ENCODE measurements at regions not wholly inside any gene's neighbourhood (a gene's known extent, or its start where the extent isn't known, plus 50 kb on each side); places are given as distances from the start of the nearest gene placed in this dataset.

DNA sequence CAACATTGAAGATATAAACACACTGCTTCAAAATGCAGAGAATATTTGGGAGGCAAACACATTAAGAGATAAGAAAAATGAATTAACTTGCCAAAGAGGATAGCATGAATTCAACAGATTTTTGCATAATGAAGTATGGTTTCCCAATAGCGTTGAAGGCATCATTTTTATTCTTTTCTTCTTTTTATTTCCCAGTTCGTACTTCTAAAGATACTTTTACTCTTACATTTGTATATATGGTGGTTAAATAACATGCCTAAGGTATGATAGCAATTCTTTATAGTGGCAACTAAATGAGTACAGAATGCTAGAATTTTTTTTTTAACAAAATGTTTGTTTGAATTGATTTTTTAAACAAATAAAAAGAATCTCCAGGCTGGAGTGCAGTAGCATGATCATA lies 473.4 kb upstream of the MARCKS start:
- no peaks in the 10 kb centered on the region for H3K9me2 ChIP-seq (ENCODE audit: low read depth, low read length)
- no peaks in the 10 kb centered on the region for H3K9me3 ChIP-seq (ENCODE audit: low read length)
- H3K36me3 ChIP-seq (ENCODE audit: insufficient read depth, low read length): no peaks in the 10 kb centered on the region
- no peaks in the 10 kb centered on the region for H3K4me1 ChIP-seq (ENCODE audit: insufficient read depth, low read length, severe bottlenecking)
- H3K27ac ChIP-seq (ENCODE audit: low read depth, low read length, poor library complexity, severe bottlenecking): no peak overlapping the region
- H3K4me2 ChIP-seq (ENCODE audit: low read length): no peak overlapping the region
- TF ChIP-seq, protein P1, sequence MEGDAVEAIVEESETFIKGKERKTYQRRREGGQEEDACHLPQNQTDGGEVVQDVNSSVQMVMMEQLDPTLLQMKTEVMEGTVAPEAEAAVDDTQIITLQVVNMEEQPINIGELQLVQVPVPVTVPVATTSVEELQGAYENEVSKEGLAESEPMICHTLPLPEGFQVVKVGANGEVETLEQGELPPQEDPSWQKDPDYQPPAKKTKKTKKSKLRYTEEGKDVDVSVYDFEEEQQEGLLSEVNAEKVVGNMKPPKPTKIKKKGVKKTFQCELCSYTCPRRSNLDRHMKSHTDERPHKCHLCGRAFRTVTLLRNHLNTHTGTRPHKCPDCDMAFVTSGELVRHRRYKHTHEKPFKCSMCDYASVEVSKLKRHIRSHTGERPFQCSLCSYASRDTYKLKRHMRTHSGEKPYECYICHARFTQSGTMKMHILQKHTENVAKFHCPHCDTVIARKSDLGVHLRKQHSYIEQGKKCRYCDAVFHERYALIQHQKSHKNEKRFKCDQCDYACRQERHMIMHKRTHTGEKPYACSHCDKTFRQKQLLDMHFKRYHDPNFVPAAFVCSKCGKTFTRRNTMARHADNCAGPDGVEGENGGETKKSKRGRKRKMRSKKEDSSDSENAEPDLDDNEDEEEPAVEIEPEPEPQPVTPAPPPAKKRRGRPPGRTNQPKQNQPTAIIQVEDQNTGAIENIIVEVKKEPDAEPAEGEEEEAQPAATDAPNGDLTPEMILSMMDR (IDR thresholded peaks at IDR 0.05; ENCODE audit: low read length): no peak
- TF ChIP-seq EZH2 (IDR thresholded peaks at IDR 0.05; ENCODE audit: borderline replicate concordance, low read length): no peak
- no peaks in the 10 kb centered on the region for H4K20me1 ChIP-seq (ENCODE audit: insufficient read depth, low read length)
- H3K9ac ChIP-seq (ENCODE audit: low read length): no peak overlapping the region
- H3K27me3 ChIP-seq (ENCODE audit: insufficient read depth, low read length): no peaks in the 10 kb centered on the region
- H2AFZ ChIP-seq (ENCODE audit: low read length): no peak overlapping the region
- no peak overlapping the region for H3K4me3 ChIP-seq (ENCODE audit: low read depth, low read length, poor library complexity, severe bottlenecking)
- H3K79me2 ChIP-seq (ENCODE audit: insufficient read depth, low read length): no peaks in the 10 kb centered on the region
- H3F3A ChIP-seq (ENCODE audit: insufficient read depth, low read length): no peaks in the 10 kb centered on the region

GRCh38 chr6:113385020-113385431 lies 472.1 kb upstream of the MARCKS start:
- H3K9me3 ChIP-seq (ENCODE audit: low read length): no peaks in the 10 kb centered on the region
- H3K27ac ChIP-seq (ENCODE audit: low read depth, low read length, poor library complexity, severe bottlenecking): no peak overlapping the region
- no peaks in the 10 kb centered on the region for H3K9me2 ChIP-seq (ENCODE audit: low read depth, low read length)
- H3K4me1 ChIP-seq (ENCODE audit: insufficient read depth, low read length, severe bottlenecking): no peaks in the 10 kb centered on the region
- no peaks in the 10 kb centered on the region for H3K36me3 ChIP-seq (ENCODE audit: insufficient read depth, low read length)
- H3K79me2 ChIP-seq (ENCODE audit: insufficient read depth, low read length): no peaks in the 10 kb centered on the region
- no peaks in the 10 kb centered on the region for H3F3A ChIP-seq (ENCODE audit: insufficient read depth, low read length)
- H2AFZ ChIP-seq (ENCODE audit: low read length): no peak overlapping the region
- H3K4me2 ChIP-seq (ENCODE audit: low read length): no peak overlapping the region
- TF ChIP-seq, protein P1 (IDR thresholded peaks at IDR 0.05; ENCODE audit: low read length): no peak
- no peak for TF ChIP-seq EZH2 (IDR thresholded peaks at IDR 0.05; ENCODE audit: borderline replicate concordance, low read length)
- no peak overlapping the region for H3K9ac ChIP-seq (ENCODE audit: low read length)
- H3K4me3 ChIP-seq (ENCODE audit: low read depth, low read length, poor library complexity, severe bottlenecking): no peak overlapping the region
- no peaks in the 10 kb centered on the region for H4K20me1 ChIP-seq (ENCODE audit: insufficient read depth, low read length)
- no peaks in the 10 kb centered on the region for H3K27me3 ChIP-seq (ENCODE audit: insufficient read depth, low read length)

DNA sequence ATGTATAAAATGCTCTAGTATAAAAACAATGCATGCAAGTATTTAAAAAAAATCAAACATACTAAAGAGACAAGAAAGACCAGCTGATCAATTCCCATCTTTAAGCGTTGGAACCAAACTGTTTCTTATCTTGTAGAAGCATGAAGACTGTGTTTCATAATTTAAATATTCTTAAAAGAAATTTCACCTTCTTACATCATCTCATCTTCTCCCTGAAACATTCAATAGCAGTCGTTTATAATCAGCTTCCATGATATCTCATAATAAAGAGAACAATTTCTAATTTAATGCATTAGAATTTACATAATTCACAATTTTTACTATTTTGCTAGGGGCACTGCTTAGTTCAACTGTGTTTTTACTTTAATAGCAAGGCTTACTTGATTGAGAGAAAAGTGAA lies 468.1 kb upstream of the MARCKS start:
- TF ChIP-seq, protein P1 (IDR thresholded peaks at IDR 0.05; ENCODE audit: low read length): no peak
- TF ChIP-seq EZH2 (IDR thresholded peaks at IDR 0.05; ENCODE audit: borderline replicate concordance, low read length): no peak
- no peaks in the 10 kb centered on the region for H4K20me1 ChIP-seq (ENCODE audit: insufficient read depth, low read length)
- no peaks in the 10 kb centered on the region for H3K9me2 ChIP-seq (ENCODE audit: low read depth, low read length)
- no peaks in the 10 kb centered on the region for H3K36me3 ChIP-seq (ENCODE audit: insufficient read depth, low read length)
- H3K79me2 ChIP-seq (ENCODE audit: insufficient read depth, low read length): no peaks in the 10 kb centered on the region
- no peak overlapping the region for H3K4me3 ChIP-seq (ENCODE audit: low read depth, low read length, poor library complexity, severe bottlenecking)
- no peaks in the 10 kb centered on the region for H3K4me1 ChIP-seq (ENCODE audit: insufficient read depth, low read length, severe bottlenecking)
- no peaks in the 10 kb centered on the region for H3F3A ChIP-seq (ENCODE audit: insufficient read depth, low read length)
- no peak overlapping the region for H3K27ac ChIP-seq (ENCODE audit: low read depth, low read length, poor library complexity, severe bottlenecking)
- no peaks in the 10 kb centered on the region for H3K27me3 ChIP-seq (ENCODE audit: insufficient read depth, low read length)
- H3K9me3 ChIP-seq (ENCODE audit: low read length): no peaks in the 10 kb centered on the region
- no peak overlapping the region for H3K9ac ChIP-seq (ENCODE audit: low read length)
- H3K4me2 ChIP-seq (ENCODE audit: low read length): no peak overlapping the region
- H2AFZ ChIP-seq (ENCODE audit: low read length): no peak overlapping the region
